Activated CD4-positive, alpha-beta T cell treated with anti-CD3 and anti-CD28 coated beads, Interleukin-2, amount 10 ng/mL, durations not matched to agents 7 days and 5 days (primary cell): ENCODE measurements at regions not wholly inside any gene's neighbourhood (a gene's known extent, or its start where the extent isn't known, plus 50 kb on each side); places are given as distances from the start of the nearest gene placed in this dataset.
"Not testable (repeated sequence)": the region's sequence is repeated elsewhere in the genome, so short reads cannot be mapped to it uniquely, and the experiment has no call there.

Source experiments
- CTCF ChIA-PET: fragments of 350-600 bp; sonication (Branson Sonifier 250); formaldehyde crosslinking; loops from one replicate; lab custom pipeline; 2021; ENCODE audit warnings: antibody characterized with exemption; lab: Charles Lee
- POLR2A ChIA-PET: fragments of 350-600 bp; sonication (Branson Sonifier 250); formaldehyde crosslinking; loops from one replicate; lab custom pipeline; 2021; ENCODE audit warnings: antibody characterized with exemption; lab: Charles Lee
- DNase-seq: peaks from one replicate; pipeline ENCODE4 v3.0.0-alpha.2; 2020
- H3K27ac Mint-ChIP-seq: one replicate; pipeline ENCODE4 v1.8.0; 2021; ENCODE audit warnings: mild to moderate bottlenecking, moderate library complexity, mixed read lengths
- H3K27me3 Mint-ChIP-seq: one replicate; pipeline ENCODE4 v1.8.0; 2021; ENCODE audit warnings: mixed read lengths
- H3K36me3 Mint-ChIP-seq: one replicate; pipeline ENCODE4 v1.8.0; 2021; ENCODE audit warnings: low read depth, mixed read lengths
- H3K4me1 Mint-ChIP-seq: one replicate; pipeline ENCODE4 v1.8.0; 2021; ENCODE audit warnings: mixed read lengths
- H3K4me3 Mint-ChIP-seq: one replicate; pipeline ENCODE4 v1.8.0; 2021; ENCODE audit warnings: mild to moderate bottlenecking, moderate library complexity, mixed read lengths
- H3K9me3 Mint-ChIP-seq: one replicate; pipeline ENCODE4 v1.8.0; 2021; ENCODE audit warnings: mixed read lengths

DNA sequence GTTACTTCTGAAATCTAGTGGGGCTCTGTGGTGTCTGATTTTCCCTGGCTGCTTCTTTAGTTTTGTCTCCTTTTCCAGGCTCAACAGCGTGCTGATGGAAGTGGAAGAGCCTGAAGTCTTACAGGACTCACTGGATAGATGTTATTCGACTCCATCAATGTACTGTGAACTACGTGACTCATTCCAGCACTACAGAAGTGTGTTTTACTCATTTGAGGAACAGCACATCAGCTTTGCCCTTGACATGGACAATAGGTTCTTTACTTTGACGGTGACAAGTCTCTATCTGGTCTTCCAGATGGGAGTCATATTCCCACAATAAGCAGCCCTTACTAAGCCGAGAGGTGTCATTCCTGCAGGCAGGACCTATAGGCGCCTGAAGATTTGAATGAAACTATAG lies 51.1 kb downstream of the NBPF8 start:
- H3K36me3 Mint-ChIP-seq, H3K27ac Mint-ChIP-seq, H3K4me1 Mint-ChIP-seq, H3K27me3 Mint-ChIP-seq, H3K9me3 Mint-ChIP-seq, DNase-seq, H3K4me3 Mint-ChIP-seq, POLR2A ChIA-PET, CTCF ChIA-PET: not testable (repeated sequence)

GRCh38 chr1:120477663-120478062 lies 62.8 kb downstream of the NBPF8 start:
- H3K27me3 Mint-ChIP-seq, H3K4me1 Mint-ChIP-seq, CTCF ChIA-PET, H3K4me3 Mint-ChIP-seq, POLR2A ChIA-PET, DNase-seq, H3K9me3 Mint-ChIP-seq, H3K27ac Mint-ChIP-seq: not testable (repeated sequence)
- peaks cover 11% of the 10 kb centered on the region for H3K36me3 Mint-ChIP-seq

DNA sequence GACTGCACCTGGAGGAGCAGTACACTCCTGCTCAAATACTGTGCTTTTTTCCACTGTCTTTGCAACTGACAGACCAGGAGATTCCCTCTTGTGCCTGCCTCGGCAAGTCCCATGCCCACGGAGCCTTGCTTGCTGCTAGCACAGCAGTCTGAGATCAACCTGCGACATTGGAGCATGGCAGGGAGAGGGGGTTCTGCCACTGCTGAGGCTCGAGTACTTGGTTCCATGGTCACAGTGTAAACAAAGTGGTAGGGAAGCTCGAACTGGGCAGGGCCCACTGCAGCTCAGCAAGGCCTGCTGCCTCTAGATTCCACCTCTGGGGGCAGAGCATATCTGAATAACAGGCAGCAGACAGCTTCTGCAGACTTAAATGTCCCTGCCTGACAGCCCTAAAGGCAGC lies 63.6 kb downstream of the NBPF8 start:
- H3K4me3 Mint-ChIP-seq, POLR2A ChIA-PET, CTCF ChIA-PET, H3K27me3 Mint-ChIP-seq, H3K9me3 Mint-ChIP-seq, H3K27ac Mint-ChIP-seq, DNase-seq, H3K4me1 Mint-ChIP-seq: not testable (repeated sequence)
- H3K36me3 Mint-ChIP-seq = peaks cover 14% of the 10 kb centered on the region

- POLR2A ChIA-PET, CTCF ChIA-PET, H3K9me3 Mint-ChIP-seq, H3K4me3 Mint-ChIP-seq, H3K27me3 Mint-ChIP-seq, H3K4me1 Mint-ChIP-seq, H3K27ac Mint-ChIP-seq, DNase-seq: not testable (repeated sequence)
- peaks cover 15% of the 10 kb centered on the region for H3K36me3 Mint-ChIP-seq
These were observed 72.7 kb downstream of the NBPF8 start for GRCh38 chr1:120487542-120487941.

DNA sequence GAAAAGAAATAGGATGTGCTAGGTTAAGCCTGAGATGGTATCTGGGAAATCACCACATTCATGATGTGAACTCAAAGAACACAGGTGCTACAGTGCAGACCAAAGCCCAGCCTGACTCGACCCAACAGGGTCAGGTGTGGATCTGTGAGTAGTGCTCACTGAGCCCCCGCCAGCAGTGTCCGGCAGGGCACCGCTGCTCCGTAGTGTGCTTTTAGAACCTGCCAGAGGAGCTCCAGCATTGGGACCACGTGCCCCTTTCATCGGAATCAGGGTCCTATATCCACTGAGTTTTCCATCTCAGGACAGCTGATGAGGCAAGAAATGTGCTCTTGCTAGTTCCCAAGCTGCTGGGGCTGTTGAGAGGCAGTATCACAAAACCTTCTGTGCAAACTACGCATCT lies 74.4 kb downstream of the NBPF8 start:
- POLR2A ChIA-PET, H3K4me3 Mint-ChIP-seq, CTCF ChIA-PET, H3K27me3 Mint-ChIP-seq, H3K36me3 Mint-ChIP-seq, H3K9me3 Mint-ChIP-seq, H3K4me1 Mint-ChIP-seq, H3K27ac Mint-ChIP-seq, DNase-seq: not testable (repeated sequence)

- POLR2A ChIA-PET = not testable (repeated sequence)
These were observed 82.3 kb downstream of the NBPF8 start for GRCh38 chr1:120497145-120497544.

DNA sequence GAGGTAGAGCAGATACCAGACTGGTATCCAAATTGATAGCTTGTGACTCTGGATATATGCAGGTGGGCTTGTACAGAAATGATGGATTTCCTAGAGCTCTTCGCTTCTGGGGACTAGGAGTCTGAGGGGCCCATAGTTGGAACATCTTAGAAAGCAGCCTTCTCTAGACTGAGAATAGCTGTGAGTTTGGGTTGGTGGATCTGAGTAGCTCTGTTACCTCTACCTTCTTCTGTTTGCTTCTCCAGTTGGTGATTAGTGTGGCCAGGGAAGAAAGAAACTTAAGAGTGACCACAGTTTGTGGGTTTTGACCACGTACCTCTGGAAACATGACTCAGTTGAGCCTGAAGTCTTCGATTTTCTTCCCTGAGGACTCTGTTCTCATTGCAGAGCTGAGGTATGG lies 88.4 kb downstream of the NBPF8 start:
- H3K27me3 Mint-ChIP-seq, H3K4me3 Mint-ChIP-seq, CTCF ChIA-PET, DNase-seq, H3K9me3 Mint-ChIP-seq, H3K4me1 Mint-ChIP-seq, H3K36me3 Mint-ChIP-seq, POLR2A ChIA-PET, H3K27ac Mint-ChIP-seq: not testable (repeated sequence)

More at GRCh38 chr1:120497145-120497544, 82.3 kb downstream of the NBPF8 start:
- DNase-seq, H3K4me1 Mint-ChIP-seq, H3K27ac Mint-ChIP-seq, H3K27me3 Mint-ChIP-seq, H3K9me3 Mint-ChIP-seq, H3K36me3 Mint-ChIP-seq, CTCF ChIA-PET, H3K4me3 Mint-ChIP-seq: not testable (repeated sequence)

DNA sequence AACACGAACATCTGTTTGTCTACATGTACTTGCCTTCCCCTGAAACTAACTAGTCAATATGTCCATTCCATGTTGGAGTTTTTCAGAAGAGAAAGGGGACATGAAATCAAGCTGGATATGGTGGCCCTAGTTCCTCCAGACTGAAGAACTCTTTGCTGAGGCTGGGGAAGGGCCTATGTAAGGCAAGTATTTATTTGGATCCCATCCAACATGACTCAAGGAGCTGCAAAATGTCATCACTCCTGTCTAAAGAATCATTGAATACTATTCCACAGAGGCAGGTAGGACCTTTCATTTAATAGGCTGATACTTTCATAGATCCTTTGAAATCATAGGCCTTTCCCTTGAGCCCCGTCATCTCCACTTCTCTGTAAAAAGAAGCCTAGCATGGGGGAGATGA lies 91.5 kb downstream of the NBPF8 start:
- H3K4me1 Mint-ChIP-seq, H3K4me3 Mint-ChIP-seq, H3K36me3 Mint-ChIP-seq, DNase-seq, H3K27ac Mint-ChIP-seq, POLR2A ChIA-PET, H3K27me3 Mint-ChIP-seq, H3K9me3 Mint-ChIP-seq, CTCF ChIA-PET: not testable (repeated sequence)

DNA sequence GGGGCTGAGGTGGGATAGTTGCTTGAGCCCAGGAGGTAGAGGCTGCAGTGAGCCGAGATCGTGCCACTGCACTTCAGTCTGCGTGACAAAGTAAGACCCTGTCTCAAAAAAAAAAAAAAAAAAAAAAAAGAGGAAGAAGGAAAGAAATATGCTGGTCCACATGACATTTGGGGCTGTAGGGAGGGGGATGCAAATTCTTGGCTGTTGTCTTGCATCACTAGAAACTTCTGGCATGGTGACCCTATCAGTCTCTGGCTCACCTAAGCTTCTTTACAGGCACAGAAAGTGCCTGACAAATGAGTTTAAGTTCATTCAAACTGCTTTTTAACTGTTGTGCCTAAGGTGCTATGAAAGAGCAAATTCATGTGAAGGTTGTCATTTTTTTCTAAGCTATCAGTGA lies 93.5 kb downstream of the NBPF8 start:
- H3K4me3 Mint-ChIP-seq, POLR2A ChIA-PET, H3K27me3 Mint-ChIP-seq, H3K27ac Mint-ChIP-seq, CTCF ChIA-PET, H3K4me1 Mint-ChIP-seq, DNase-seq, H3K9me3 Mint-ChIP-seq: not testable (repeated sequence)
- peaks cover 13% of the 10 kb centered on the region for H3K36me3 Mint-ChIP-seq

DNA sequence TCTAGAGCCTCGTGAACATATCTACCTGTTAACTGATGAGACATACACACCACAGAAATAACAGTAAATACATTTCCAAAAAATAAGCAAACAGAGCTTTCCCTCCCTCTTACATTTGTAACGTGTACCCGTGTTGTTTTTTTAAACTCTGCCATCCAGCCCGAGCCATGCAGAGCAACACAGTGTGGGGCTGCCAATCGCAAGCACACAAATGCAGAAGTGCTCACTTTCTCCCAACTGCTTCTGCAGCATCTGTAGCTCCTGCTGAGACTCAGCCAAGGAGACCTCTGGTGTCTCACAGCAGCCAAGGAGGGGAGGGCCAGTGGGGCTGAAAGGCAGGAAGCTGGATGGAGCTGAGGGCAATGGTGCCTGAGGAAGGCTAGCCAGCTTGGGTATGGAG lies 94.4 kb downstream of the NBPF8 start:
- H3K4me3 Mint-ChIP-seq, DNase-seq, H3K9me3 Mint-ChIP-seq, H3K27ac Mint-ChIP-seq, H3K4me1 Mint-ChIP-seq, H3K27me3 Mint-ChIP-seq, POLR2A ChIA-PET, CTCF ChIA-PET: not testable (repeated sequence)
- peaks cover 13% of the 10 kb centered on the region for H3K36me3 Mint-ChIP-seq

GRCh38 chr1:120513099-120513498 lies 98.3 kb downstream of the NBPF8 start:
- CTCF ChIA-PET, H3K27ac Mint-ChIP-seq, H3K4me3 Mint-ChIP-seq, POLR2A ChIA-PET, H3K4me1 Mint-ChIP-seq, H3K9me3 Mint-ChIP-seq, H3K27me3 Mint-ChIP-seq, DNase-seq: not testable (repeated sequence)
- H3K36me3 Mint-ChIP-seq = peaks cover 18% of the 10 kb centered on the region

DNA sequence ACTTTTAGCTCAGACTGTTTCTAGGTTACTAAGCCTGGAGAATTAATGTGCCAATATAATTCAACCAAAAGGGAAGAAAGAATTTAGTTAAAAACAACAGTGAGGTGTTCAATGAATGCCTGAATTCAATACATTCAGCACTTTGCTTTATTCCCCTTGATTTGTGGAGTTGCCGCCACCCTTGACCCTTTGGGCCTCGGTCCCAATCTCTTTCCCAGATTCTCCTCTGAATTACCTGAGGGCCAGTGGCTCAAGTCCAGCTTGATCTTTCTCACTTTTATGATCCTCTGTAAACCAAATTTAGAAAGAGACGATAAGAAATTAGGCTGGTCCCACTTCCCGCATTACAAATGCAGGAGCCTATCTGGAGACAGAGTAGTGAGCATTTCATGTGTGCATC lies 98.7 kb downstream of the NBPF8 start:
- H3K27ac Mint-ChIP-seq, H3K9me3 Mint-ChIP-seq, DNase-seq, CTCF ChIA-PET, H3K4me3 Mint-ChIP-seq, H3K27me3 Mint-ChIP-seq, POLR2A ChIA-PET, H3K4me1 Mint-ChIP-seq: not testable (repeated sequence)
- peaks cover 18% of the 10 kb centered on the region for H3K36me3 Mint-ChIP-seq

GRCh38 chr1:120519196-120519595 lies 104.4 kb downstream of the NBPF8 start:
- H3K4me3 Mint-ChIP-seq, H3K27me3 Mint-ChIP-seq, CTCF ChIA-PET, H3K9me3 Mint-ChIP-seq, POLR2A ChIA-PET, DNase-seq, H3K27ac Mint-ChIP-seq, H3K4me1 Mint-ChIP-seq: not testable (repeated sequence)
- peaks cover 11% of the 10 kb centered on the region for H3K36me3 Mint-ChIP-seq

DNA sequence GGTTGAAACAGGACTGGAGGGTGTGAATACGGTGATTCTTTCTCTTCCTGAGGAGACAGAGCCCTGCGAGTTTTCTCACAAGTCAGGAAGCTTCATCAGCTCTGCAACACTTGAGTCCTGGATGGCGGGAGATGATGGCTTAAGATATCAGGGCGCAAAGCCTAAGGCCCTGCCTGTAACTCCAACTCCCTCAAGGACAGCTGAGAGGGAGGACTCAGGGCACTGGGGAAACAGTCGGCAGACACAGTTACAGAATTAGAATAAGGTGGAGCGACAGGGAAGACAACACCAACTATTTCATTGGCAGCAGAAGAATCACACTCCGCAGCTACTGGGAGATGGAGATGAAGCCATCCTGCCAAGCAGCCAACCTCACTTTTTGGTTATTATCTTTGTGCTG lies 109.6 kb downstream of the NBPF8 start:
- H3K9me3 Mint-ChIP-seq, DNase-seq, CTCF ChIA-PET, H3K4me1 Mint-ChIP-seq, POLR2A ChIA-PET, H3K36me3 Mint-ChIP-seq, H3K27me3 Mint-ChIP-seq, H3K4me3 Mint-ChIP-seq, H3K27ac Mint-ChIP-seq: not testable (repeated sequence)

DNA sequence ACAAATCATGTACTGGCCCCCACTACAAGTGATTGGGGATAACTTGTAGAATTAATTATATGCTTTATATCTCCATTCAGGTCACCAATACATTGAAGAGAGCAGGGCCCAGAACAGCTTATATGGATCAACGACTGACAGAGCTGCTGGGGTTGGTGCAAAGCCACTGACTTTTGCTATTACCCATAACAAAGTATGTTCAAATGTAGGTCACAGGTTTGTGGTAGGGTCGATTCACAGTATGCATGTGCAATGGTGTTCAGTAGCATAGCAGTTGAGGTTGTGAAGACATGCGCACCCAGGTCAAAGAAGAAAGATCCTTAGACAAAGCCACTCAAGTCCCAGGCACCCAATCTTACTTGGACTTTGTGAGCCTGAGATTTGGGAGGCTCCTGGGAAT lies 110.6 kb downstream of the NBPF8 start:
- H3K27ac Mint-ChIP-seq, DNase-seq, POLR2A ChIA-PET: not testable (repeated sequence)

More for the DNA sequence above, 110.6 kb downstream of the NBPF8 start:
- H3K9me3 Mint-ChIP-seq, H3K36me3 Mint-ChIP-seq, H3K27me3 Mint-ChIP-seq, H3K4me3 Mint-ChIP-seq, CTCF ChIA-PET, H3K4me1 Mint-ChIP-seq: not testable (repeated sequence)
